ENCODE measurements at regions not wholly inside any gene's neighbourhood (a gene's known extent, or its start where the extent isn't known, plus 50 kb on each side); places are given as distances from the start of the nearest gene placed in this dataset.
"Not testable (repeated sequence)": the region's sequence is repeated elsewhere in the genome, so short reads cannot be mapped to it uniquely, and the experiment has no call there.

DNA sequence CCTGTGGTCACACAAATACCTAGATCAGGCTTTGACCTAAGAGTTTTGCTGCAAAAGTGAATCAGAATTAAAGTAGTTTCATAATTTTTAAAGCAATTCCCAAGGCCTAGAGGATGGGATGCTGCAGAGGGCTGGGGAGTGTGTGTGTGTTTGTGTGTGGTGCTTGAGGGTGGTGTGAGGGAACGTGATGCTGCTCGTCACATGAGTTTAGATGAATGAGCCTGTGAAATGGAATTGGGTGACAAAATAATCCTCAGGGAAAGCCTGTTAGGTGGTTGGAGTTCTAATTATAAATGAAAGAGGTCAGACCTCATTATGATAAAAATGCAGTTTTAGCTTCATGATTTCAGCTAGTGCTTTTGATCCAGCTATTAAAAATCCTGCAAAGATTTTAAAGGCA lies 87.5 kb upstream of the TMEM170B start:
- DNase-seq = no peak

DNA sequence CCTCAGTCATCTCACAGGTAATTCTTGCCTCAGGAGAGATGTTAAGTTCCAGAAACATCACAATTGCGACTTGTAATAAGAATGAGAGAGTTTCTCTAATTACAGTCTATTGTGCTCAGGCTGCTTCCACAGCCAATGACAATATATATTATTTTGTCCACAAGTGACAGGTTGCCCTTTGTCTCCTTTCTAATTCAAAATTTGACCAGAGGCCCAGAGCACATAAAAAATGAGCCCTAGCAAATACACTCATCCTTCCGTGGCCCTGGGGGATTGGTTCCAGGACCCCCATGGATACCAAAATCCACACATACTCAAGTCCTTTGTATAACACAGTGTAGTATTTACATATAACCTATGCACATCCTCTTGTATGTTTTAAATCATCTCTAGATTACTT lies 88.1 kb upstream of the TMEM170B start:
- DNase-seq = no peak

DNA sequence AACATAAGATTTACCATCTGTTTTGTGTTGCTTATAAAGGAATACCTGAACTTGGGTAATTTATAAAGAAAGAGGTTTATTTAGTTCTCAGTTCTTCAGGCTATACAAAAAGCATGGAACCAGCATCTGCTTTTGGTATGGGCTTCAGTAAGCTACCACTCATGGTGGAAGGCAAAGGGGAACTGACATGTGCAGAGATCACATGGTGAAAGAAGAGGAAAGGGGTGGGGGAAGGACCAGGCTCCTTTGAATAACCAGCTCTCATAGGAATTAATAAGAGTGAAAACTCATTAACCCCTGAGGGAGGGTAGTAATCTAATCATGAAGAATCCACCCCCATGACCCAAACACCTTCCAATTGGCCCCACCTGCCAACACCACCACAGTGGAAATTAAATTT lies 89.5 kb upstream of the TMEM170B start:
- DNase-seq = no peak

DNA sequence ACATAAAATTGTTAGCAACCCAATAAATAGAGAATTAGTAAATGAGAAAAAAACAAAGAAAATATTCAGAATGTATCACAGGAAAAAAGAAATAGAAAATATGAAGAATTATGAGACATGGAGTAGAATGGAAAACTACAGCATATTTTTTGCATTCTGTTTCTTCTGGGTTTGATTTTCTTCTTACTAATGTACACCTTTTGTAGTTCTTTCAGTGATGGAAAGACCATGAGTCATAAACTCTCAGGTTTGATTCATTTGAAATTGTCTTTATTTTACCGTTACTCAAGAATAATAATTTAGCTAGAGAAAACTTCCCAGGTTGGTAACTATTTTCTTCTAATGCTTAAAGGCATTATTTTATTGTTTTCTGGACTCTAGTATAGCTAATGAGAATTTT lies 90.3 kb upstream of the TMEM170B start:
- no peak for DNase-seq

DNA sequence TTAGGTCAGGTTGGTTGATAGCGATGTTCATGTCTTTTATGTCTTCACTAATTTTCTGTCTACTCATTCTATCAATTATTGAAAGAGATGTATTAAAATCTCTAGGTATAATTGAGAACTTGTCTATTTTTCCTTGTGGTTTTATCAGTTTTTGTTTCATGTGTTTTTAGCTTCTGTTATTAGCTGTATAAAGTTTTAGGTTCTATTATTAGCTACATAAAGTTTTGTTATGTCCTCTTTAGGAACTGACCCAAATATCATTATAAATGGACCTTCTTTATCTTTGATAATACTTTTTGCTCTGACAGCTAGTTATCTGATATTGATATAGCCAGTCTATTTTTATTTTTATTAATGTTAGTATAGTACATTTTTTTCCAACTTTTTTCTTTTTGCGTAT lies 92.4 kb upstream of the TMEM170B start:
- no peak for DNase-seq

DNA sequence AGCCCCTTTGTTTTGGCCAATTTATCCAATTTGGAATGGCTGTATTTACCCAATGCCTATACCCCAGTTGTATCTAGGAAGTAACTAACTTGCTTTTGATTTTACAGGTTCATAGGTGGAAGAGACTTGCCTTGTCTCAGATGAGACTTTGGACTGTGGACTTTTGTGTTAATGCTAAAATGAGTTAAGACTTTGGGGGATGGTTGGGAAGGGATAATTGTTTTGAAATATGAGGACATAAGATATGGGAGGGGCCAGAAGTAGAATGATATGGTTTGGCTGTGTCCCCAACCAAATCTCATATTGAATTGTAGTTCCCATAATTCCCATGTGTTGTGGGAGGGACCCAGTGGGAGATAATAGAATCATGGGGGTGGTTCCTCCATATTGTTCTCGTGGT lies 94.4 kb upstream of the TMEM170B start:
- not testable (repeated sequence) for DNase-seq

DNA sequence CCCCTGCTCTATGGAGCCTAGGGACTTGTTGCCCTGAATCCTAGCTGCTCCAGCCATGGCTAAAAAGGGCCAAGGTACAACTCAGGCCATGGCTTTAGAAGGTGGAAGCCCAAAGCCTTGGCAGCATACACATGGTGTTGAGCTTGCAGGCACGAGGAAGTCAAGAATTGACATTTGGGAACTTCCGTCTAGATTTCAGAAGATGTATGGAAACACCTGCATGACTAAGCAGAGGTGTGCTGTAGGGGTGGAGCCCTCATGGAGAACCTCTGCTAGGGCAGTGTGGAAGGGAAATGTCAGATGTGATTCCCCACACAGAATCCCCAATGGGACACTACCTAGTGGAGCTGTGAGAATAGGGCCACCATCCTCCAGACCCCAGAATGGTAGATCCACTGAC lies 95.1 kb upstream of the TMEM170B start:
- DNase-seq = no peak

DNA sequence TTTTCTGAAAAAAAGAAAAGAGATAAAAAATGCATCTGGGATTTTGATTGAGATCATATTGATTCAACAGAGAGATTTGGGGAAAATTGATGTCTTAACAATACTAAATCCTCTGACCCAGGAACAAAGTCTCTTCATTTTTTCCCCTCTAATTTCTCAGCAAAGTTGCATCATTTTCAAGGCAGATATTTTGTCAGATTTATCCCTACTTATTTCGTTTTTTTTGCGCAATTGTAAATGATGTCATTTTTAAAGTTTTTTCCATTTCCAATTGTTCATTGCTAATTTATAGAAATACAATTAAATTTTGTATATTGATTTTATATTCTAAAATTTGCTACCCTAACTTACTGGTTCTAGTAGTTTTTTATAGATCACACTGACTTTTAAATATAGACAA lies 97.7 kb upstream of the TMEM170B start:
- DNase-seq = no peak

DNA sequence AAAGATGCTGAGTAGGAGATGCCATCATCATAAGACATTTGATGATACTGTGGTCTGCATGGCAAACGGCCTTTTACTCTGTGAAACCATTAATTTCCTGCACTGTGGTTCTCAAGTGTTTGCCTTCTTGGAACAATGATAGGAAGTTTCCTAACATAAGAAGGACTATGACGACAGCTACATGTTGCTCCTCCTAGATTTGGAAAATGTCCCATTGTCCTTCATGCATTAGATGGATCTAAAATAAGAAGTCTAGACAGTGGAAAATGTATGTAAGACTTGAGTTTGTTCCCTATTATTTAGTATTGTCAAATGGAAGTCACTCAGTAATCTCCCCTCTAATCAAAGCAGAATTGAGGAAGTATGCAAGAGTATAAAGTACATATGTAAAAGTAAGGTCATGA lies 98.5 kb upstream of the TMEM170B start:
- DNase-seq = no peak

DNA sequence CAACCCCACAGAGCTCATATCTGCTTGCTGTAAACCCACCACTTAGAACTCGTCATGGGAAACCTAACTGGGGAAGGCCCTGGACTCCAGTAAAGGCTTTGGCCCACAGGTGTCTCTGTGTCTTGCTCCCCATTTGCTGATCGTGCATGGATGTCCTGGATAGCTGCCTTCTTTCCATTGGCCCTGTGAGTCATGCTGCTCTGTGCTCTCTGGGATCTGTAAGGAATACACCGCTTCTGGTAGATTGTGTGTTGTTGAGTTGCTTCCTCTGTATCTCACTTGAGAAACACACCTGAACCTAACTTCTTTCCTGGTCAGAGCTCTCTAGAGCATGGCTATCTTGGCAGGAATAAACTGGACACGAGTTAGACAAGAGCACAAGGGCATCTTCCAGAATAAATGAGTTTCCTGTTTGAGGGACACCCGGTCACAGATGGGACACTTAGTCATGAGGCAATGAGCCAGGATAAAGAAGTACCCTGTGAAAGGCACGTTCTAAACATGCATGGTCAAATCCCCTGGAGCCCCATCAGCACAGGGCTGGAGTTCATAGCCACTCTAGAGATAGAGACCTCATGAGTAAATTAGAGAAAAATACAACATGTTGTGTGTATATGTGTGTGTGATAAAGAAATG lies 99.6 kb upstream of the TMEM170B start:
- DNase-seq = no peak

DNA sequence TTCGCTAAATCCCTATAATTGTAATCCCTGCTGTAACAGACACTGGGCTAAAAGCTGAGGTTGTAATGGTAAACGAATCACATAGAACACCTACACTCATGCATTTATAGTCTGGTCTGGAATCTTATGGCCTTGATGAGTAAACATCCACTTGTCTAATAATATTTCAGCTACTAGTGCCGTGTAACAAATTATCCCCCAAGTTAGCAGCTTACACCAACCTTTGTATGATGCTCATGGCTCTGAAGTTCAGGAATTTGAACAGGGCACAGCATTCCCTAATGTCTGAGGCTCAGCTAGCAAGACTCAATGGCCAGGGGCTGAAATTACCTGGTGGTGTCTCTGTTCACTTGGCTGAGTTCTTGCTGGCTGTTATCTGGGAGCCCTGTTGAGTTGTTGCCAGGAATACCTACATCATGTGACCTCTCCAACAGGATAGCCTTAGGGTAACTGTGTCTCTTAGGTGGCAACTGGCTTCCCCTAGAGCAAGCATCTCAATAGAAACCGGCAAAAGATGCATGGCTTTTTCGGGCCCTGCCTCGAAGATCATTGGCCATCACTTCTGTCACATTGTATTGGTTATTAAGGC lies 100.9 kb upstream of the TMEM170B start:
- no peak for DNase-seq

DNA sequence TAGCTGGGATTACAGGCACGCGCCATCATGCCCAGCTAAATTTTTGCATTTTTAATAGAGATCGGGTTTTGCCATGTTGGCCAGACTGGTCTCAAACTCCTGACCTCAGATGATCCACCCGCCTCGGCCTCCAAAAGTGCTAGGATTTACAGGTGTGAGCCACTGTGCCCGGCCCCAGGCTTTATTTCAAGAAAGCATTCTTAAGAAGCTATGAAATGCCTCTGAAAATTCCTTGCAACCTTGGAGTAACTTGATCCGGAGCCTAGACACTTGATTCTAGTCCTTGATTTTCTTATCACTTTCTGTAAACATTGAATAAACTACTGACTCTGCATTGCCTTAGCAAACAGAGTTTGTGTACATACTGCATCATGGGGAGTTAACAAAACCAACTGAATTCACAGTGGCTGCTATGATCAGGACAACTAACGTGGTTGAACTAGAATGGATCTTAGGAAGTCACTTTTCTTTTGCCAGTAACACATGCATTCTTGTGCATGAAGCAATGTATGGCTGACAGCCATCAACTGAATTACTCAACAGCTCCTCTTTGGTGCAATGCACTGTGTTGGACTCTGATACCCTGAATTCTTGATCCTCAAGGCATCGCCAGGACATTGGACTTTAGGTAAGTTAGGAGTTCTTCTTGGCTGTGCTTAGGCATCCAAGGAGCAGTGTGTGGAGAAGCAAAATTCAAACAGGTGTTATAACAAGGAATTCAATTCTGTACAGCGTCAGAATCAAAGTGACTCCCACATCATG lies 102.8 kb upstream of the TMEM170B start:
- DNase-seq = no peak

DNA sequence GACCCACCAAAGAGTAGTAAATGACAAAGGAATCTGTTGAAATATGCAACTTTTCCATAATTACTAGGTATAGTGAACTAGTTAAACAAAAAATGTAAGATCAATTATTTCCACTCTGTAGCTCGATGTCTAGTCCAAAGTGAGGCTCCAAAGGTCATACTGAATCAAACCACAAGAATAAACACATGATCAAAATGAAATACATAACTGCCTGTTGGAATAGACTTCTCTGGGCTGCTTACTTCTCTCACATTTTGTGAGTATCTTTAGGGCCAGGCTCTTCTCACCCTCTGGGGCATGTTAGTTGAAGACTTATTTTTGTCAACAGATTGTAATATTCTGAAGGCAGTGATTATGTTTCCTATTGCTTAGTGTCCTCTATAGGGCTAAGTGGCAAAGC lies 103.7 kb upstream of the TMEM170B start:
- DNase-seq = no peak

DNA sequence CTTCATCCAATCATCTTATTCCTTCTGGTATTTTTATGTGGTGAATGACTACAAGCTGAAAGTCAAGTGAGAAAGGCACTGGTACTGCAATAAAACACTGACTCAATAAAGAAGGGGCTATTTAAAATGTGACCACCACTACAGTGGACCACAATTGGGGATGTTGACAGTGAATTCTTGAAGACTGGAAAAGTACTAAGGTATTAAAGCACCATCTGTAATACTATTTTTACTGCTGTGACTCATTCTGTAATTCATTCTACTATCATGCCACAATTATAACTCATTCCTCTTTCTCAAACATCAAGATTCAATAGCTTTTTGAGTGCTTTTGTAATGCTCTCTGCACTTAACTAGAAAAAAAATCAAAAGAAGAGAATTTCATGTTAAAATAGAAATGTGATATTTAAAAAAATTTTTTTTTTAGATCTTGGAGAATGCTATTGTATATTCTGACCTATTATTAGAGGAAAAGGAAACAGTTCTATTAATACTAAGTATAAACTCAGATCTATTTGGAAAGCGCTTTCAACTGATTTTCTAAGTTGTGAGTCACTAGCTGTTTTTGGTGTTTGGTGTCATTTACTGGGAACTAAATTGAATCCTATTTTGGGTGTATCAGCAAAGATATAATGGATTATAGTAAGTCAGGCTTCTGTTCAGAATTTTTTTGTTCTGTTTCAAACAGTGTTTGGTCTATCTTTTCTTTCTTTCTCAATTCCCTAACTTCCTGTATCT lies 104.7 kb upstream of the TMEM170B start:
- no peak for DNase-seq

DNA sequence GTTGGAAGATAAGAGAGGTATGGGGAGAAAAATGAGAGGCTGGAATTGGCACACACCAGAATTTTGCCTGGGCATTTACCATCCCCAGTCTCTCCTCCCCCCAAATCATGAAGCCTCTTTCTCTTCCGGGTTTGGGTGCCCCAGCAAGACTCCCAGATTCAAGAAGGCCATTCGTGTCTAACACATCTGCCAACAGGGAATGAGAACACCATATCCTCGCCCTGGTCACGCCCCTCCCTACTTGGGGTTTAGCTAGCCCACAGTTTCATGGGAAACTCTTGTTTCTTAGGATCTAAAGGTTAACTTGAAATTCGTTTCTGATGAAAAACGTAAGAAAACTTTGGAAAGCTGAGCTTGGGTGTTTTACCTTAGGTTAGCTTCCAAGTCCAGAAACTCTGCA lies 105.5 kb upstream of the TMEM170B start:
- no peak for DNase-seq

DNA sequence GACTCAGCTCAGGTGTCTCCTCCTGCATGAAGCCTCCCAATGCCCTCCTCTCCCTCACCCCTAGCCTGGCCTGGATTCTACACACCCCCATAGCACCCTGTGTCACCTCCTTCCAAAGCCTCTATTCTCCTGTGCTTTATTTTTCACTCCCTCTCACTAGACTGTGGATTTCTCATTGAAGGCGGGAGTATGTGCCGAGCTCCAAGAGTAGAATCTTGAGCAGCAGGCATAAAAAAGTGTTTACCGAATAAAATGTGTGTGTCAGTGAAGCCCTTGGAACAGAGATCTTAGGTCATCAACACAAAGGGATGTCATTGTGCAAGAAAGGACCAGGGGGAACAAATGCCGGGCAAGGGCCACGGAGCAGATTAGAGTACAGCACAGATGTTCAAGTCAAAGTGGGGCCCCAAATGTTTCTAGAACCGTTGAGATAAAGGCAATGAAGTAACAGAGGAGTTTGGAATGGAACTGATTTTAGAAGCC lies 106.1 kb upstream of the TMEM170B start:
- no peak for DNase-seq

DNA sequence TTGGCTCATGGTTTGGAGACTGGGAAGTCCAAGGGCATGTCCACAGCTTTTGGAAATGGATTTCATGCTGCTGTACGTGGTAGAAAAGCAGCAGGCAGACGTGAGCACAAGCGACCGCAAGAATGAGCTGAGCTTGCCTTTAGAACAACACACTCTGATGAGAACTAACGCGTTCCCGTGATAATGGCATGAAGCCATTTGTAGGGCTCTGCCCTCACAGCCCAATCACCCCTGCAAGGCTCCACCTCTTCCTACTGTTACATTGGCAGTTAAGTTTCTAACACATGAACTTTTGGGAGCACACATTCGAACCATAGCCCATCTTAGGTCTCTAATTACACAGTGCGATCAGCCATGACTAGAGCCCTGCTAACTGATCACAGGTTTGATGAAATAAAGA lies 107.5 kb upstream of the TMEM170B start:
- no peak for DNase-seq

DNA sequence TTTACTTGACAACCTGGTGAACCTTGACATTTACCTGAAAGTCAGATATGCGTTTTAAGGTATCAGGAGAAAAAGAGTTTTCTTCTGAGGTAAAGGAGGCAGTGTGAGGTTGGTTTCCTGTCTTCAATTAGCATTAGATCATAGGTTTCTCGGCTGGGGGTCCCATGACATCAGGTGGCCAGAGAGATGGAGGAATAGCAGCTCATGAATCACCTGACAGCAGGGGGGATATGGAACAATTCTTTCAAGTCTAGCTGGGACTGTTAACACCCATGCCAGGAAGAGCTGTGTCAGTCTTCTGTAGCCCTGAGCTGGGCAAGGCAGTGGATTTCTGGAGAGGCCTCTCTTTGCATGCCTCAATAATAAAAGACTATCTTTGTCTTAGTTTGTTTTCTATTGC lies 108.0 kb upstream of the TMEM170B start:
- no peak for DNase-seq

DNA sequence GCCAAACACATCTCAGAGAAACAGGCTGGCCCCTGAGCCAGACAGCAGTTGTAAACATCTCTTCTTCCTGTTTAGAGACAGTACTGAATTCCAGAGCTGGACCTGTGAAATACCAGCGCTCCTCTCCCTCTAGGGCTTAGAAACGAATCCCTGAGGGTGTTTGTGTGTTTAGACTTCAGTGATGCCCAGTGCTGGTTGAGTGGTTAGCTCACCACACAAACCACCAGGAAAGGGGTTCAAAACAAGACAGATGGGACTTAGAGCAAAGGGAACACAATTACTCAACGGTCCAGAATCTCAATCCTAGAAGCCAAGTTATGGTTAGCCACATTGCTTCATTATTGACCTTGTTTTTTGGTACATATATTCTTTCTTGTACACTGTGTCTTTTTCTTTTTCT lies 108.7 kb upstream of the TMEM170B start:
- no peak for DNase-seq

DNA sequence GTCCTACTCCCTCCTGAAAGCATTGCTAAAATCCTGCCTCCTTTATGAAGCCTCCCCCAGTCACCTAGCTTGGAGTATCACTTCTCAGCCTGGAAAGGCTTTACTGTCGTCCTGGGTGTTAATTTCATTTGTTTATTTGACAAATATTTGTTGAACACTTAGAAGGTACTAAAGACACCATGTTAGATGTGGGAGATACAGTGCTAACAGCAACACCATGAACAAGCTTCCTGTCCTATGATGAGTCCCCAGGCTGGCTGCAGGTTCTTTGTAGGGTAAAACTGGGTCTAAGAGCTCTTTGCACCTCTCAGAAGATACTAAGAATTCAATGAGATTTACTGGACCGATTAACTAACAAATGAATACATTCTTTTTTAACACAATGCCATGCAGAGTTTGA lies 109.2 kb upstream of the TMEM170B start:
- no peak for DNase-seq

DNA sequence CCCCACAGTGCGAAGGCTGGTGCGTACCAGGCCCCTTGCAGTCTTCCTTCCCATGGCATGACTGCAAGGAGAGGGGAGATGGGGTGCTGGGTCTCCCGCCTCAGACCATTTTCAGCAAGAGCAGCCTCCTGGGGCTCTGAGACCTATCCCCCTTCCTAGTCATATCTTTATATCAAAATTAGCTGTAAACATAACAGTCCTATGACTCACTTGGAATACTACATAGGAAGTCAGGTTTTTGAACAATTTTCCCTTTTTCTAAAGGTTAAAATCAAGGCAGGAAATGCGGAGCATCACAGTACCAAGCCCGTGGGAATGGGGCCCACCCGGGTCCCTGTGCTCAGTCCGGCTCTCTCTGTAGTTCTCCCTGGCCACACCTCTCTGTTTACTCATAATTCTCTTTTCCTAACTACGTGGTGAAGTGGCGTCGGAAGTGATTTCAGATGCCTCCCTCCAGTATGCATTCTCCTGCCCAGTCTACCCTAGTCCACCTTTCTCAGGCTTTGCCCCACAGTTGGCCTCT lies 109.8 kb upstream of the TMEM170B start:
- no peak for DNase-seq

DNA sequence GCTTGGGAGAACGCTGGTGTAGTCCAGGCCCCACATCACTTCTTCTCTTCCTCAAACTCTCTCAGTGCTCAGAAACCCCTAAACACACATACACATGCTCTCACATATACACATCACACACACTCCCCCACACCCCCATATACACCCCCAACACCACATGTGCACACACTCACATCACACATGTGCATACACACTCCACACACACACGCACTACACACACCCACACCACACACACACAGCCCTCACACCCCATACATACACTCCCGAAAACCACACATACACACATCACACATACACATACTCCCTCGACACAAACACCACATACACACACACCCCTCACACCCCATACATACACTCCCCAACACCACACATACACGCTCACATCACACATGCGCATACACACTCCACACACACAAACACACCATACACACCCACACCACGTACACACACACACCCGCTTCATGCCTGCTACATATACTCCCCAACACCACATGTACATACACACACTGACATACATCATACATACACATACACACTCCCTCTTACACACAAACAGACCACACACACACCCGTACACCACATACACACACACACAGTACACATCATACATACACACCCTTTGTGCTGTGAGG lies 110.3 kb upstream of the TMEM170B start:
- no peak for DNase-seq

DNA sequence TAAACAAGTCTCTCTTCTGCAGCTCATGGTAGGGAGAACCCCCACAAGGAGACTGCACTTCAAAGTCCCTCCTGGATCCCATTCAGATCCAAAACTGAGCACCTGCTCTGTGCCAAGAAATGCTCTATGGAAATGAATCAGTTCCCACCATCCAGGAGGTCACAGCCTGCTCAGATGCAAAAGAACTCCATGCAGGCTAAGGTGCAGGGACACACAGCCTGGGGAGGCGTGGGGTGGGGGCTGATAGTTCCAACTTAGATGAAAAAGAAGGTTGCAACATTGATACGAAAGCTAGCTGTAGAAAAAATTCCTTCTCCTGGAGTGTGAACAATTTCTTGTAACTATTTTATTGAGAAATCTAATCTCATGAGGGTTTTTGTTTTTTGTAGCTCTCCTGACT lies 111.0 kb upstream of the TMEM170B start:
- no peak for DNase-seq

Measured in activated CD4-positive, CD25-positive, alpha-beta regulatory T cell treated with anti-CD3 and anti-CD28 coated beads, Interleukin-2, amount 50 U/mL, for 72 hours (primary cell).